GM18499 (cell line): ENCODE measurements at regions not wholly inside any gene's neighbourhood (a gene's known extent, or its start where the extent isn't known, plus 50 kb on each side); places are given as distances from the start of the nearest gene placed in this dataset.

Experiments used
- ATAC-seq: cut with Tn5 transposase; IDR thresholded peaks from one replicate; pipeline ENCODE4 v1.9.1; 2021; ENCODE audit warnings: moderate number of reproducible peaks; ENCODE audit not compliant: insufficient read depth, unreplicated experiment

GRCh38 chr9:89655990-89656657, 51.3 kb downstream of the GADD45G start:
- no peak for ATAC-seq

- no peak for ATAC-seq
Observed at GRCh38 chr9:89657295-89657694, 52.5 kb downstream of the GADD45G start.

- ATAC-seq: no peak
Observed at GRCh38 chr9:89657765-89658164, 53.0 kb downstream of the GADD45G start.

- ATAC-seq: no peak
Observed at GRCh38 chr9:89658401-89658800, 53.6 kb downstream of the GADD45G start.

- ATAC-seq: no peak
Observed at GRCh38 chr9:89658931-89659330, 54.1 kb downstream of the GADD45G start.

- no peak for ATAC-seq
Observed at GRCh38 chr9:89659473-89659872, 54.7 kb downstream of the GADD45G start.

GRCh38 chr9:89659891-89660685, 55.3 kb downstream of the GADD45G start:
- ATAC-seq: no peak

GRCh38 chr9:89661391-89661949, 56.7 kb downstream of the GADD45G start:
- ATAC-seq: no peak

GRCh38 chr9:89661956-89662717, 57.3 kb downstream of the GADD45G start:
- no peak for ATAC-seq

- ATAC-seq: no peak
Observed at GRCh38 chr9:89662718-89663613, 58.2 kb downstream of the GADD45G start.

GRCh38 chr9:89663614-89663970, 58.8 kb downstream of the GADD45G start:
- no peak for ATAC-seq

- no peak for ATAC-seq
Observed at GRCh38 chr9:89664010-89664409, 59.2 kb downstream of the GADD45G start.

GRCh38 chr9:89664896-89665329, 60.1 kb downstream of the GADD45G start:
- ATAC-seq: no peak

GRCh38 chr9:89666364-89666763, 61.6 kb downstream of the GADD45G start:
- no peak for ATAC-seq

GRCh38 chr9:89666950-89667349, 62.1 kb downstream of the GADD45G start:
- no peak for ATAC-seq

GRCh38 chr9:89667726-89668125, 62.9 kb downstream of the GADD45G start:
- no peak for ATAC-seq

GRCh38 chr9:89668216-89668865, 63.5 kb downstream of the GADD45G start:
- ATAC-seq: no peak

GRCh38 chr9:89668866-89669246, 64.0 kb downstream of the GADD45G start:
- ATAC-seq: no peak

- ATAC-seq: no peak
Observed at GRCh38 chr9:89669361-89669842, 64.6 kb downstream of the GADD45G start.
